ENCODE measurements at regions not wholly inside any gene's neighbourhood (a gene's known extent, or its start where the extent isn't known, plus 50 kb on each side); places are given as distances from the start of the nearest gene placed in this dataset.

DNA sequence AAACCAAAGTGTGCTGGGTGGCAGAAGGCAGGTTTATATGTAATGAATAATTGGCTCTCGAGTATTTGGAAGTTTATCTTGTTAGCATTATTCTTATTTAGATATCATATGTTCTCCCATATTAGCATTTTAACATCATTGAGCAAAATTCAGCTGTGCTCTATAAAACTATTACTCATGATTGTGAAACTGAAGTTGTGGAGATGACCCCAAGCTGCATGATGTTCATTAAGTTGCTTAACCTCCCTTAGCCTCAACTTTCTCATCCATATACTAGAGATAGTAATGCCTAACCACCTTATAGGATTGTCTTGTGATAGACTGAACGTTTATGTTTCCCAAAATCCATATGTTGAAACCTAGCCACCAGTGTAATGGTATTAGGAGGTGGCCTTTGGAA is 346.3 kb downstream of the SATB2 start:
- Mint-ChIP-seq H3K4me1 (ENCODE audit: unreplicated experiment) (no peaks in the 10 kb centered on the region), H3K27ac (ENCODE audit: unreplicated experiment) (no peak overlapping the region), H3K27me3 (ENCODE audit: unreplicated experiment) (peaks cover 7% of the 10 kb centered on the region), H3K36me3 (ENCODE audit: unreplicated experiment) (no peaks in the 10 kb centered on the region), H3K9me3 (ENCODE audit: unreplicated experiment) (no peaks in the 10 kb centered on the region), H3K4me3 (ENCODE audit: unreplicated experiment) (no peak overlapping the region)
- TF ChIP-seq, protein P1, sequence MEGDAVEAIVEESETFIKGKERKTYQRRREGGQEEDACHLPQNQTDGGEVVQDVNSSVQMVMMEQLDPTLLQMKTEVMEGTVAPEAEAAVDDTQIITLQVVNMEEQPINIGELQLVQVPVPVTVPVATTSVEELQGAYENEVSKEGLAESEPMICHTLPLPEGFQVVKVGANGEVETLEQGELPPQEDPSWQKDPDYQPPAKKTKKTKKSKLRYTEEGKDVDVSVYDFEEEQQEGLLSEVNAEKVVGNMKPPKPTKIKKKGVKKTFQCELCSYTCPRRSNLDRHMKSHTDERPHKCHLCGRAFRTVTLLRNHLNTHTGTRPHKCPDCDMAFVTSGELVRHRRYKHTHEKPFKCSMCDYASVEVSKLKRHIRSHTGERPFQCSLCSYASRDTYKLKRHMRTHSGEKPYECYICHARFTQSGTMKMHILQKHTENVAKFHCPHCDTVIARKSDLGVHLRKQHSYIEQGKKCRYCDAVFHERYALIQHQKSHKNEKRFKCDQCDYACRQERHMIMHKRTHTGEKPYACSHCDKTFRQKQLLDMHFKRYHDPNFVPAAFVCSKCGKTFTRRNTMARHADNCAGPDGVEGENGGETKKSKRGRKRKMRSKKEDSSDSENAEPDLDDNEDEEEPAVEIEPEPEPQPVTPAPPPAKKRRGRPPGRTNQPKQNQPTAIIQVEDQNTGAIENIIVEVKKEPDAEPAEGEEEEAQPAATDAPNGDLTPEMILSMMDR (IDR thresholded peaks at IDR 0.05) = no peak
- DNase-seq (ENCODE audit: extremely low spot score, unreplicated experiment) = no peak

DNA sequence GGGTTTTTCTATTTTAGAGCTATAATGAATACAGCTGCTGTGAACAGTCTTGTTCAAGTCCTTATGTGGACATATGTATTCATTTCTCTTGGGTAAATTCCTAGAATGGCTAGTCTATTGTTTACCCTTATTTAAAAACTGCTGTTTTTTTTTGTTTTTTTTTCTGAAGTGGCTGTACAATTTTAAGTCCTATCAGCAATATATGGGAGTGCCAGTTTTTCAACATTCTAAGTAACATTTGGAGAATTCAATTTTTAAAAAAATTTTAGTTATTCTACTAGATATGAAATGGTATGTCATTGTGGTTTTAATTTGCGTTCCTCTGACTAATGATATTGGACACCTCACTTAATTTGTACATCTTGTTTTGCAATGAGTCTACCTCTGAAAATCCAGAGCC is 349.7 kb downstream of the SATB2 start:
- Mint-ChIP-seq H3K9me3 (ENCODE audit: unreplicated experiment) (no peaks in the 10 kb centered on the region), H3K4me1 (ENCODE audit: unreplicated experiment) (no peaks in the 10 kb centered on the region), H3K4me3 (ENCODE audit: unreplicated experiment) (no peak overlapping the region), H3K27ac (ENCODE audit: unreplicated experiment) (no peak overlapping the region), H3K36me3 (ENCODE audit: unreplicated experiment) (no peaks in the 10 kb centered on the region), H3K27me3 (ENCODE audit: unreplicated experiment) (peaks cover 7% of the 10 kb centered on the region)
- TF ChIP-seq, protein P1 (IDR thresholded peaks at IDR 0.05) = no peak
- DNase-seq (ENCODE audit: extremely low spot score, unreplicated experiment) = no peak

DNA sequence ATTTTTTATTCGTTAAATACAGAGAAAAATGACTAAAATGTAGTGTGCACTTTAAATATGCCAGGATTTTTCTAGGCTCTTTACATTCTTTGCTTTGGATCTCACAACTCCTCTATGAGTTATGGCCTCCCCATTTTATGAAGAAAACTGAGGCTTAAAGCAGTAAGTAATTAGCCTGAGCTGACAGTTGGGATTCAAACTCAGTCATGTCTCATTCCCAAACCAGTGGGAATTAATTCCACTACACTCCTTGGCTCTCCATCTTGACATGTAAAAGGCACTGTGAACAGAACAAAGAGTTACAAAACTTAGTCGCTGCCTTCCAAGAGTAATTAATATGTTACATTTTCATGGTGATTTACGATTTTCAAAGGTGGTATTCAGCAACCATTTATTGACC is 351.9 kb downstream of the SATB2 start:
- Mint-ChIP-seq H3K27me3 (ENCODE audit: unreplicated experiment) (peaks cover 7% of the 10 kb centered on the region), H3K36me3 (ENCODE audit: unreplicated experiment) (no peaks in the 10 kb centered on the region), H3K9me3 (ENCODE audit: unreplicated experiment) (no peaks in the 10 kb centered on the region), H3K27ac (ENCODE audit: unreplicated experiment) (no peak overlapping the region), H3K4me3 (ENCODE audit: unreplicated experiment) (no peak overlapping the region), H3K4me1 (ENCODE audit: unreplicated experiment) (no peaks in the 10 kb centered on the region)
- TF ChIP-seq, protein P1 (IDR thresholded peaks at IDR 0.05) = no peak
- no peak for DNase-seq (ENCODE audit: extremely low spot score, unreplicated experiment)

DNA sequence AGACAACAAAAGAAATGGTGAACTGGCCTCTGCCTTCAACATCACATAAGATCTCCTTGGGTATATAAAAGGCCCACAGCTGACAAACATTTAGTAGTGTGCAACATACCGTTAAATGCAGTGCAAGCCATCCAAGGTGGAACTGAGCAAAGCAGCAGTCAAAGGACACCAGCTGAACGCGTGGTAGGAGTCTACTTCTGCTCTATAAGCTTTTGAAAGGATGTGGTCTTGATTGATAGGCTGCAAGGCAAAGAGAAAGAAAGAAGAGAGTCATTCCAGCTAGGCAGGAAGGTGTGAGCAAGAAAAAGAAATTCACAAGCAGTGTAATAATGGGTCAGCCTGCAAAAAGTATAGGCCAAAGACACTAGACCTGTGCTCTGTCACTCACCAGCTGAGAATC is 356.3 kb downstream of the SATB2 start:
- H3K27me3 Mint-ChIP-seq (ENCODE audit: unreplicated experiment) = peaks cover 5% of the 10 kb centered on the region
- H3K4me3 Mint-ChIP-seq (ENCODE audit: unreplicated experiment) = no peak overlapping the region
- no peaks in the 10 kb centered on the region for H3K9me3 Mint-ChIP-seq (ENCODE audit: unreplicated experiment)
- no peak for DNase-seq (ENCODE audit: extremely low spot score, unreplicated experiment)
- no peaks in the 10 kb centered on the region for H3K4me1 Mint-ChIP-seq (ENCODE audit: unreplicated experiment)
- no peak overlapping the region for H3K27ac Mint-ChIP-seq (ENCODE audit: unreplicated experiment)
- no peaks in the 10 kb centered on the region for H3K36me3 Mint-ChIP-seq (ENCODE audit: unreplicated experiment)
- TF ChIP-seq, protein P1 (IDR thresholded peaks at IDR 0.05) = no peak

DNA sequence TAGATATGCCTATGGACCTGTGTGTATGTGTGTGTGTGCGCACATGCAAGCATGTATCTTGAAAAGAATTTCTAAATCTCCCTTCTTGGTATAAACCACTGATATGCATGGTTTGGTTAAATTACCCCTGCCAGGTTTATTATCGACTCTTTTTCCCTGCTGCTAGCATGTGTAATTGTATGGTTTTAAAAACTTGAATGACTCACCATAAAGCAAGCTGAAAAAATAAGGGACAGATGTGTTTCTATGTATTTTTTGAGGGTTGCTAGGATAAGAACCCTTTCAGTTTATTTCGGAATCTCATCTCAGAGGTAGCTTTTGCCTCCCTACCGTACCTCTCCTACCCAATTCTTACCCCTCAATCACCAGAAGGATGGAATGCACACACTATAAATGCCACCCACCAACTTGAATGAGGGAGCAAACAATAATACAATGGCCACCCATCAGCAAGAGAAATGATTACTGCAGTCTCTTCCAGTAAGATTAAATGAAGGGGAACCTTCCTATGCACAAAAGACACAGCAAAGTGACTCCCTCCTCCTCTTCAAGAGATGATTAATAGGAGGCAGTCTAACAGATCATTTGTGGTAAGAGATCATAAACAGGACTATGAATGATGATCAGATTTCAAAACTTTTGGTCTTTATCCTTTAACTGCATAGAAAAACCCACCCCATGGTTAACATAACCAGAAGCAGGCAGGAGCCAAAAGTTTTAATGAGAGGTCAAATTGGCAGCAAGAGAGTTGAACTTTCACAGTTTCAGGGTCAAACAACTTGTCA is 357.2 kb downstream of the SATB2 start:
- TF ChIP-seq, protein P1 (IDR thresholded peaks at IDR 0.05) = no peak
- no peak for DNase-seq (ENCODE audit: extremely low spot score, unreplicated experiment)
- H3K36me3 Mint-ChIP-seq (ENCODE audit: unreplicated experiment) = no peaks in the 10 kb centered on the region
- peaks cover 4% of the 10 kb centered on the region for H3K27me3 Mint-ChIP-seq (ENCODE audit: unreplicated experiment)
- no peaks in the 10 kb centered on the region for H3K9me3 Mint-ChIP-seq (ENCODE audit: unreplicated experiment)
- H3K27ac Mint-ChIP-seq (ENCODE audit: unreplicated experiment) = no peak overlapping the region
- H3K4me1 Mint-ChIP-seq (ENCODE audit: unreplicated experiment) = no peaks in the 10 kb centered on the region
- H3K4me3 Mint-ChIP-seq (ENCODE audit: unreplicated experiment) = no peak overlapping the region

All from osteocyte (in vitro differentiated cells).